CD14-positive monocyte (primary cell): ENCODE measurements at regions not wholly inside any gene's neighbourhood (a gene's known extent, or its start where the extent isn't known, plus 50 kb on each side); places are given as distances from the start of the nearest gene placed in this dataset.

Experiments used
- DNase-seq, 3 donors: peaks; one replicate each; pipeline ENCODE4 v3.0.0-alpha.2; 2011 to 2022
- H2AFZ ChIP-seq: 2 replicates; pipeline ENCODE4 v1.6.0; 2012; ENCODE audit warnings: mild to moderate bottlenecking, low read depth, low read length, inconsistent platforms; ENCODE audit not compliant: insufficient read depth, poor library complexity, severe bottlenecking
- H3K27ac ChIP-seq, 2 donors: 1 replicate in 1 of 2; 2 replicates in 1 of 2; pipeline ENCODE4 v1.5.1; 2012 to 2013; ENCODE audit warnings: low read length in 2 of 2, control low read depth in 1 of 2, inconsistent platforms in 1 of 2, low read depth in 1 of 2, mild to moderate bottlenecking in 1 of 2
- H3K27me3 ChIP-seq, 2 donors: one replicate each; pipeline versions ENCODE4 v1.6.0 to v1.6.1; 2011 to 2013; ENCODE audit warnings: low read length in 2 of 2; ENCODE audit not compliant: control insufficient read depth in 2 of 2, insufficient read depth in 2 of 2
- H3K36me3 ChIP-seq, 2 donors: replicated peaks in 1 of 2; 1 replicate in 1 of 2; 2 replicates in 1 of 2; pipeline versions ENCODE4 v1.5.1 to v1.6.1; 2012 to 2013; ENCODE audit warnings: low read length in 2 of 2, control low read depth in 1 of 2, inconsistent platforms in 1 of 2, mild to moderate bottlenecking in 1 of 2; ENCODE audit not compliant: insufficient read depth in 2 of 2, control insufficient read depth in 1 of 2
- H3K4me1 ChIP-seq, 2 donors: 1 replicate in 1 of 2; 2 replicates in 1 of 2; pipeline versions ENCODE4 v1.5.1 to v1.6.1; 2012 to 2013; ENCODE audit warnings: low read length in 2 of 2, control low read depth in 1 of 2, inconsistent platforms in 1 of 2, mild to moderate bottlenecking in 1 of 2, moderate library complexity in 1 of 2; ENCODE audit not compliant: insufficient read depth in 2 of 2, control insufficient read depth in 1 of 2
- H3K4me2 ChIP-seq: replicated peaks from 2 replicates; pipeline ENCODE3; 2012; ENCODE audit warnings: low read length, moderate library complexity, mild to moderate bottlenecking; ENCODE audit not compliant: poor library complexity, severe bottlenecking; ENCODE audit errors: extremely low read depth
- H3K4me3 ChIP-seq, 3 experiments: fragments of 200-600 bp in 1 of 3; sonication (generic) in 1 of 3; replicated peaks in 1 of 3; 1 replicate in 2 of 3; 2 replicates in 1 of 3; pipeline ENCODE4 v1.5.1; 2011 to 2013; ENCODE audit warnings: low read length in 3 of 3, mild to moderate bottlenecking in 3 of 3, control low read depth in 2 of 3, low read depth in 2 of 3, inconsistent platforms in 1 of 3, moderate library complexity in 1 of 3
- H3K79me2 ChIP-seq: 2 replicates; pipeline ENCODE4 v1.6.0; 2012; ENCODE audit warnings: mild to moderate bottlenecking, control low read depth, inconsistent platforms, low read length, moderate library complexity; ENCODE audit not compliant: insufficient read depth
- H3K9ac ChIP-seq: 2 replicates; pipeline ENCODE4 v1.6.0; 2017; ENCODE audit warnings: low read length, mild to moderate bottlenecking; ENCODE audit not compliant: insufficient read depth, poor library complexity, severe bottlenecking
- H3K9me3 ChIP-seq, 2 donors: replicated peaks in 1 of 2; 1 replicate in 1 of 2; 2 replicates in 1 of 2; pipeline versions ENCODE4 v1.5.1 to v1.6.1; 2012 to 2013; ENCODE audit warnings: low read length in 2 of 2, control low read depth in 1 of 2; ENCODE audit not compliant: control insufficient read depth in 1 of 2, insufficient read depth in 1 of 2
- H4K20me1 ChIP-seq: 2 replicates; pipeline ENCODE4 v1.6.0; 2012; ENCODE audit warnings: mild to moderate bottlenecking, low read length, control low read depth, moderate library complexity; ENCODE audit not compliant: insufficient read depth
- H3K27ac Mint-ChIP-seq, 7 donors: one replicate each; pipeline ENCODE4 v1.8.0; 2020; ENCODE audit warnings: mild to moderate bottlenecking in 7 of 7, mixed read lengths in 7 of 7, moderate library complexity in 6 of 7, inconsistent platforms in 2 of 7
- H3K27me3 Mint-ChIP-seq, 3 donors: one replicate each; pipeline ENCODE4 v1.8.0; 2021 to 2022; ENCODE audit warnings: low read depth in 3 of 3, mild to moderate bottlenecking in 3 of 3, mixed read lengths in 3 of 3, moderate library complexity in 3 of 3, inconsistent platforms in 1 of 3
- H3K36me3 Mint-ChIP-seq, 2 donors: one replicate each; pipeline ENCODE4 v1.8.0; 2020; ENCODE audit warnings: mixed read lengths in 2 of 2, inconsistent platforms in 1 of 2, mild to moderate bottlenecking in 1 of 2
- H3K4me1 Mint-ChIP-seq: one replicate; pipeline ENCODE4 v1.8.0; 2020; ENCODE audit warnings: mild to moderate bottlenecking, mixed read lengths
- H3K4me3 Mint-ChIP-seq, 2 donors: one replicate each; pipeline ENCODE4 v1.8.0; 2020; ENCODE audit warnings: mild to moderate bottlenecking in 2 of 2, mixed read lengths in 2 of 2, moderate library complexity in 1 of 2
- H3K9me3 Mint-ChIP-seq, 7 donors: one replicate each; pipeline ENCODE4 v1.8.0; 2020 to 2022; ENCODE audit warnings: mixed read lengths in 7 of 7, mild to moderate bottlenecking in 6 of 7, moderate library complexity in 6 of 7, inconsistent platforms in 2 of 7
- CTCF ChIP-seq: fragments of 200-600 bp; IDR thresholded peaks from one replicate; pipeline ENCODE4 v1.8.0; 2022; ENCODE audit warnings: antibody characterized with exemption, mild to moderate bottlenecking
- WGBS: methylation state at CpG from one replicate; pipeline ENCODE4 v1.1.5; 2013; ENCODE audit warnings: missing lambda C conversion rate; ENCODE audit not compliant: insufficient coverage; 5-methylcytosine and 5-hydroxymethylcytosine counted together
- intact Hi-C, 2 donors: fragments of 100-400 bp; cut with micrococcal nuclease; formaldehyde crosslinking; loops; one replicate each; pipeline versions ENCODE4 v1.15.0 to v1.15.1; 2023

DNA sequence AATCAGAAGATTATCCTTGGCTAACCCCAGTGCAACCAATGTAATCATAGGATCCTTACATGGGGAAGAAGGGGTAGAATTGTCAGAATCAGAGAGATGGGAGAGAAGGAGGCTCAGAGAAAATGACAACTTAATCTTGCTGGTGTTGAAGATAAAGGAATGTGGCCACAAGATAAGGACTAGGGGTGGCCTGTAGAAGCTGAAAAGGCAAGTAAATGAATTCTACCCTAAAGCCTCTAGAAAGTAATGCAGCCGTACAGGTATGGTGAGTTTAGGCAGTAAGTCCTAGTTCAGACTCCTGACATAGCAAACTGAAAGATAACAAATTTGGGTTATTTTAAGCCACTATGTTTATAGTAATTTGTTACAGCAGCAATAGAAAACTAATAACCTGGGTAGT is 718.5 kb downstream of the SLITRK6 start:
- H3K4me1 Mint-ChIP-seq: no peaks in the 10 kb centered on the region
- no peak overlapping the region for H3K4me3 Mint-ChIP-seq
- H4K20me1 ChIP-seq: no peaks in the 10 kb centered on the region
- no peaks in the 10 kb centered on the region for H3K27me3 Mint-ChIP-seq
- H3K27me3 ChIP-seq: no peaks in the 10 kb centered on the region
- H3K27ac Mint-ChIP-seq: no peak overlapping the region
- H3K9me3 Mint-ChIP-seq: peaks cover 0 to 6% (median 0%) of the 10 kb centered on the region in 7 donors
- H3K27ac ChIP-seq: no peak overlapping the region
- H3K36me3 Mint-ChIP-seq: no peaks in the 10 kb centered on the region
- no peaks in the 10 kb centered on the region for H3K79me2 ChIP-seq
- no peak overlapping the region for H3K4me3 ChIP-seq
- H3K9ac ChIP-seq: no peak overlapping the region
- no CpG with 5 or more reads among the region's 1 CpG for WGBS
- TF ChIP-seq CTCF: no peak
- H2AFZ ChIP-seq: no peak overlapping the region
- H3K9me3 ChIP-seq: no peaks in the 10 kb centered on the region
- intact Hi-C loops: no loop called here
- no peaks in the 10 kb centered on the region for H3K36me3 ChIP-seq
- no peak for DNase-seq
- H3K4me2 ChIP-seq: no peak overlapping the region
- no peaks in the 10 kb centered on the region for H3K4me1 ChIP-seq

DNA sequence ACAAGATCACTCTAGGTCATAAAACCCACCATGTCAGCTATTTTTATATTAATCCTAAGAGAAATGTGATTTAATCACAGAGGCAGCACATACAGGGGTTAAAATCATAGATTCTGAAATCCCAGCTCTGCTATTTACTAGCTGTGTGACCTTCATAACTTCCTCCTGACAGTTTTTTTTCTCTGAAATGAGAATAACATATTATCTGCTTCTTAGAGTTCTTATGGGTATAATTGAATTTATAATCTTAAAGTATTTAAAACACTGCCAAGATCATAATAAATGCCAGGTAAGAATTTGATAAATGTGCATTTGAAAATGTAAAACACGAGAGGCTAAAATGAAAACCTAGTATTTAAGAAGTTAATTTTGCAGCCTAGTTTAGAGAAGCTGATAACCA is 722.9 kb downstream of the SLITRK6 start:
- no peaks in the 10 kb centered on the region for H3K27me3 ChIP-seq
- Mint-ChIP-seq H3K27me3 (no peaks in the 10 kb centered on the region), H3K27ac (no peak overlapping the region), H3K4me3 (no peak overlapping the region), H3K36me3 (no peaks in the 10 kb centered on the region), H3K9me3 (peaks cover 0 to 3% (median 0%) of the 10 kb centered on the region in 7 donors), H3K4me1 (peaks cover 5% of the 10 kb centered on the region)
- WGBS: no CpG with 5 or more reads among the region's 1 CpG
- H3K9ac ChIP-seq: no peak overlapping the region
- H3K4me1 ChIP-seq: no peaks in the 10 kb centered on the region
- H3K4me3 ChIP-seq: no peak overlapping the region
- H3K79me2 ChIP-seq: no peaks in the 10 kb centered on the region
- H3K4me2 ChIP-seq: no peak overlapping the region
- TF ChIP-seq CTCF: no peak
- H2AFZ ChIP-seq: no peak overlapping the region
- no peaks in the 10 kb centered on the region for H3K9me3 ChIP-seq
- H4K20me1 ChIP-seq: no peaks in the 10 kb centered on the region
- H3K27ac ChIP-seq: no peak overlapping the region
- H3K36me3 ChIP-seq: no peaks in the 10 kb centered on the region
- DNase-seq: no peak
- intact Hi-C loops: no loop called here
